Neural progenitor cell (in vitro differentiated cells): ENCODE measurements at regions not wholly inside any gene's neighbourhood (a gene's known extent, or its start where the extent isn't known, plus 50 kb on each side); places are given as distances from the start of the nearest gene placed in this dataset.

Experiments used
- DNase-seq: peaks from one replicate; pipeline ENCODE4 v3.0.0-alpha.2; 2016; ENCODE audit warnings: low spot score
- H2AFZ ChIP-seq: fragments of 200-600 bp; sonication (generic); replicated peaks from 2 replicates; pipeline ENCODE4 v1.6.1; 2016; ENCODE audit warnings: antibody characterized with exemption
- H3F3A ChIP-seq: fragments of 200-600 bp; sonication (generic); 2 replicates; pipeline ENCODE4 v1.6.1; 2016; ENCODE audit warnings: antibody characterized with exemption, low read depth
- H3K27ac ChIP-seq: fragments of 200-600 bp; sonication (generic); 2 replicates; pipeline ENCODE4 v1.5.1; 2016; ENCODE audit warnings: mild to moderate bottlenecking
- H3K27me3 ChIP-seq: fragments of 200-600 bp; sonication (generic); 2 replicates; pipeline ENCODE4 v1.6.1; 2016; ENCODE audit warnings: mild to moderate bottlenecking, moderate library complexity
- H3K36me3 ChIP-seq: fragments of 200-600 bp; sonication (generic); 2 replicates; pipeline ENCODE4 v1.5.1; 2016
- H3K4me1 ChIP-seq: fragments of 200-600 bp; sonication (generic); 2 replicates; pipeline ENCODE4 v1.6.1; 2016; ENCODE audit warnings: mixed run types
- H3K4me2 ChIP-seq: fragments of 200-600 bp; sonication (generic); 2 replicates; pipeline ENCODE4 v1.6.1; 2016
- H3K4me3 ChIP-seq: fragments of 200-600 bp; sonication (generic); 2 replicates; pipeline ENCODE4 v1.5.1; 2016
- H3K79me2 ChIP-seq: fragments of 200-600 bp; sonication (generic); 2 replicates; pipeline ENCODE4 v1.6.1; 2016; ENCODE audit warnings: low read depth
- H3K9ac ChIP-seq: fragments of 200-600 bp; sonication (generic); 2 replicates; pipeline ENCODE4 v1.6.1; 2016
- H3K9me3 ChIP-seq: fragments of 200-600 bp; sonication (generic); 2 replicates; pipeline ENCODE4 v1.5.1; 2016; ENCODE audit warnings: low read depth
- H4K20me1 ChIP-seq: fragments of 200-600 bp; sonication (generic); 2 replicates; pipeline ENCODE4 v1.6.1; 2016; ENCODE audit warnings: low read depth
- H3K27ac Mint-ChIP-seq: 3 replicates; pipeline ENCODE4 v1.8.0; 2021; ENCODE audit warnings: mixed read lengths
- H3K27me3 Mint-ChIP-seq: 2 replicates; pipeline ENCODE4 v1.8.0; 2022; ENCODE audit warnings: low read depth, mild to moderate bottlenecking, inconsistent platforms, moderate library complexity, mixed read lengths; ENCODE audit not compliant: insufficient read depth
- H3K36me3 Mint-ChIP-seq: 3 replicates; pipeline ENCODE4 v1.8.0; 2021; ENCODE audit warnings: mixed read lengths
- H3K4me1 Mint-ChIP-seq: 3 replicates; pipeline ENCODE4 v1.8.0; 2021; ENCODE audit warnings: mixed read lengths
- H3K4me3 Mint-ChIP-seq: 3 replicates; pipeline ENCODE4 v1.8.0; 2021; ENCODE audit warnings: mild to moderate bottlenecking, moderate library complexity, mixed read lengths
- H3K9me3 Mint-ChIP-seq: 3 replicates; pipeline ENCODE4 v1.8.0; 2020; ENCODE audit warnings: mixed read lengths
- EZH2 ChIP-seq: fragments of 200-600 bp; sonication (generic); IDR thresholded peaks from 2 replicates; pipeline ENCODE4 v1.6.1; 2017; ENCODE audit warnings: antibody characterized with exemption, mild to moderate bottlenecking, moderate library complexity
- EZH2phosphoT487 ChIP-seq: fragments of 200-600 bp; sonication (generic); IDR thresholded peaks from 2 replicates; pipeline ENCODE4 v1.6.1; 2017; ENCODE audit warnings: antibody characterized with exemption
- TF ChIP-seq, protein P1 (sequence below): fragments of 200-600 bp; sonication (generic); IDR thresholded peaks from 2 replicates; pipeline ENCODE4 v1.5.1; 2017; ENCODE audit warnings: antibody characterized with exemption, mild to moderate bottlenecking

DNA sequence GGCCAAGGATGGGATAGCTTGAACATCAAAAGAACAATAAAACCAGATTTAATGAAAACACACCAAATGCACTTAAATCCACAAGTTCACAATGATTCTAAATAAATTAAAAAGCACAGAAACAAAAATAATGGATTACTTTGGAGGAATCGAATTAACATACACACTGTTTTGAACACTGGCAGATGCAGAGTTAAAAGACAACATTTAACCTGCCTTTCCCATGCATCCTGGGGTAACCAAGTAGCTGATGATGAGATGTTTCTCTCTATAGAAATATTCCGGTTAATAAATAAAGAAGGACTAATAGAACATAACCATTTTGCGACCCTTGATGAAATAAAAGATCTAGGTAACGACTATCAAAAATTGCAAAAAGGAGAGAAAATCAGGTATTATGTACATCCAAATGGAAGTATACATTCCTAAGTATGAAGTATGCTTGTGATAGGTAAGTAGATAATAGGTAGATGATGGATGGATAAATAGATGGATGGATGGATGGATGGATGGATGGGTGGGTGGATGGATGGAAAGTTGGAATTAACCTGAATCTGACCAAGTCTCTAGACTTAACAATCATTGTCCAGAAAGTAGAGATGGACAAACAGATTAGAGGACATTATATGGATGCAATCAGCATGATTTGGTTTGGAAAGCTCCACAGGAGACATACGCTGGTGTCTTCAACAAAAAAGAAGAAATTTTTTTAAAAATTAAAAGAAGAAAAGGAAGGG lies 57.4 kb upstream of the MYCN start:
- TF ChIP-seq EZH2 (no peak), EZH2phosphoT487 (no peak)
- TF ChIP-seq, protein P1, sequence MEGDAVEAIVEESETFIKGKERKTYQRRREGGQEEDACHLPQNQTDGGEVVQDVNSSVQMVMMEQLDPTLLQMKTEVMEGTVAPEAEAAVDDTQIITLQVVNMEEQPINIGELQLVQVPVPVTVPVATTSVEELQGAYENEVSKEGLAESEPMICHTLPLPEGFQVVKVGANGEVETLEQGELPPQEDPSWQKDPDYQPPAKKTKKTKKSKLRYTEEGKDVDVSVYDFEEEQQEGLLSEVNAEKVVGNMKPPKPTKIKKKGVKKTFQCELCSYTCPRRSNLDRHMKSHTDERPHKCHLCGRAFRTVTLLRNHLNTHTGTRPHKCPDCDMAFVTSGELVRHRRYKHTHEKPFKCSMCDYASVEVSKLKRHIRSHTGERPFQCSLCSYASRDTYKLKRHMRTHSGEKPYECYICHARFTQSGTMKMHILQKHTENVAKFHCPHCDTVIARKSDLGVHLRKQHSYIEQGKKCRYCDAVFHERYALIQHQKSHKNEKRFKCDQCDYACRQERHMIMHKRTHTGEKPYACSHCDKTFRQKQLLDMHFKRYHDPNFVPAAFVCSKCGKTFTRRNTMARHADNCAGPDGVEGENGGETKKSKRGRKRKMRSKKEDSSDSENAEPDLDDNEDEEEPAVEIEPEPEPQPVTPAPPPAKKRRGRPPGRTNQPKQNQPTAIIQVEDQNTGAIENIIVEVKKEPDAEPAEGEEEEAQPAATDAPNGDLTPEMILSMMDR, result no peak
- Histone ChIP-seq H3K27ac (no peak overlapping the region), H3K4me3 (no peak overlapping the region), H3K79me2 (no peaks in the 10 kb centered on the region), H3K4me1 (peaks cover 5% of the 10 kb centered on the region), H3K9me3 (no peaks in the 10 kb centered on the region), H3F3A (peaks cover 4% of the 10 kb centered on the region), H4K20me1 (no peaks in the 10 kb centered on the region), H3K9ac (no peak overlapping the region), H3K4me2 (no peak overlapping the region), H3K27me3 (no peaks in the 10 kb centered on the region), H2AFZ (no peak overlapping the region), H3K36me3 (no peaks in the 10 kb centered on the region)
- H3K27ac Mint-ChIP-seq, result no peak overlapping the region
- H3K9me3 Mint-ChIP-seq, result no peaks in the 10 kb centered on the region
- peaks cover 6% of the 10 kb centered on the region for H3K27me3 Mint-ChIP-seq
- H3K4me3 Mint-ChIP-seq, result no peak overlapping the region
- H3K4me1 Mint-ChIP-seq, result peaks cover 8% of the 10 kb centered on the region
- H3K36me3 Mint-ChIP-seq, result no peaks in the 10 kb centered on the region
- DNase-seq, result no peak

DNA sequence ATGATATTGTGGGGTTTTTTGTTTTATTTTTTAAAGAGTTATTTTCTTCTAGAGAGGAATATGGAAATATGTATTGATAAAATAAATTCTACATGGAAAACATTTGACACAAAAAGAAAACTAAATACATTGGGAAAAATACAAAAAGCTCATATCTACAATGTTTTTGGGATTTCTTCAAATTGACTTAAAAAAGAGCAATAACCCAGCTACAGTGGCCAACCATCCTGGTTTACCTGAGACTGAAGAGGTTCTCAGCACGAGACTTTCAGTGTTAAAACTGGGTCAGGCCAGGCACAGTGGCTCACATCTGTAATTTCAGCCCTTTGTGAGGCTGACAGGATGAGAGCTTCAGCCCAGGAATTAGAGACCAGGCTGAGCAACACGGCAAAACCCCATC lies 56.7 kb upstream of the MYCN start:
- Mint-ChIP-seq H3K27ac (no peak overlapping the region), H3K4me1 (peaks cover 11% of the 10 kb centered on the region), H3K36me3 (no peaks in the 10 kb centered on the region), H3K4me3 (no peak overlapping the region), H3K9me3 (no peaks in the 10 kb centered on the region), H3K27me3 (peaks cover 6% of the 10 kb centered on the region)
- peaks cover 8% of the 10 kb centered on the region for H3K4me1 ChIP-seq
- TF ChIP-seq EZH2phosphoT487, result no peak
- TF ChIP-seq, protein P1, result no peak
- no peak for TF ChIP-seq EZH2
- no peak for DNase-seq
- peaks cover 4% of the 10 kb centered on the region for H3F3A ChIP-seq
- no peak overlapping the region for H2AFZ ChIP-seq
- H3K36me3 ChIP-seq, result no peaks in the 10 kb centered on the region
- no peak overlapping the region for H3K4me3 ChIP-seq
- no peaks in the 10 kb centered on the region for H3K27me3 ChIP-seq
- no peaks in the 10 kb centered on the region for H3K79me2 ChIP-seq
- H4K20me1 ChIP-seq, result no peaks in the 10 kb centered on the region
- no peak overlapping the region for H3K4me2 ChIP-seq
- H3K27ac ChIP-seq, result no peak overlapping the region
- H3K9me3 ChIP-seq, result no peaks in the 10 kb centered on the region
- H3K9ac ChIP-seq, result no peak overlapping the region

DNA sequence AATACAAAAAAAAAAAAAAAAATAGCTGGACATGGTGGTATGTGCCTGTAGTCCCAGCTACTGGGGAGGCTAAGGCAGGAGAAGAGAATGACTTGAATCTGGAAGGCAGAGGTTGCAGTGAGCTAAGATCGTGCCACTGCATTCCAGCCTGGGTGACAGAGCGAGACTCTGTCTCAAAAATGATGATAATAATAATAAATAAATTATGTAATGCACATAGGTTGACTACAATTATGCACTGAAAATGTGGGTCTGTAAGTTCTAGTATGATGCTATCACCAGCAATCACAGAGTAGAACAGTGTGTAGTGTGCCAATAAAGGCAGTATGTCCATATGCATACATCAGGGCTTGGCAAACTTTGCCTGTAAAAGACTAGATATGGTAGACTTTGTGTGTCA lies 55.6 kb upstream of the MYCN start:
- Mint-ChIP-seq H3K36me3 (no peaks in the 10 kb centered on the region), H3K9me3 (no peaks in the 10 kb centered on the region), H3K27me3 (peaks cover 4% of the 10 kb centered on the region), H3K4me1 (peaks cover 22% of the 10 kb centered on the region), H3K4me3 (no peak overlapping the region), H3K27ac (no peak overlapping the region)
- Histone ChIP-seq H3K9me3 (no peaks in the 10 kb centered on the region), H3K4me3 (no peak overlapping the region), H2AFZ (no peak overlapping the region), H3K27me3 (no peaks in the 10 kb centered on the region), H3K27ac (no peak overlapping the region), H3K9ac (no peak overlapping the region), H3K36me3 (no peaks in the 10 kb centered on the region), H3K4me2 (no peak overlapping the region), H3K79me2 (no peaks in the 10 kb centered on the region), H3K4me1 (peaks cover 19% of the 10 kb centered on the region), H3F3A (peaks cover 9% of the 10 kb centered on the region), H4K20me1 (no peaks in the 10 kb centered on the region)
- DNase-seq, result no peak
- TF ChIP-seq EZH2, result no peak
- TF ChIP-seq, protein P1, result no peak
- no peak for TF ChIP-seq EZH2phosphoT487
